ENCODE measurements at regions not wholly inside any gene's neighbourhood (a gene's known extent, or its start where the extent isn't known, plus 50 kb on each side); places are given as distances from the start of the nearest gene placed in this dataset.

- peaks cover 35 to 98% (median 79%) of the 10 kb centered on the region in 3 donors for H3K27me3 ChIP-seq
- WGBS, 5 donors: 4 to 18% (median 6%) methylated on average over 9 to 50 of the region's 50 CpGs
- peak in 1 of 2 donors; percentile 23 for DNase-seq
- peaks cover 0 to 13% (median 0%) of the 10 kb centered on the region in 4 donors for H3K9me3 ChIP-seq
- H3K27ac ChIP-seq: no peak overlapping the region
- peaks cover 16 to 39% (median 30%) of the 10 kb centered on the region in 4 donors for H3K4me1 ChIP-seq
- intact Hi-C loops (cut with DNase I; ENCODE audit: low total_unique reads): no loop called here
- TF ChIP-seq EP300 (IDR thresholded peaks at IDR 0.05): no peak
- TF ChIP-seq, protein P1, sequence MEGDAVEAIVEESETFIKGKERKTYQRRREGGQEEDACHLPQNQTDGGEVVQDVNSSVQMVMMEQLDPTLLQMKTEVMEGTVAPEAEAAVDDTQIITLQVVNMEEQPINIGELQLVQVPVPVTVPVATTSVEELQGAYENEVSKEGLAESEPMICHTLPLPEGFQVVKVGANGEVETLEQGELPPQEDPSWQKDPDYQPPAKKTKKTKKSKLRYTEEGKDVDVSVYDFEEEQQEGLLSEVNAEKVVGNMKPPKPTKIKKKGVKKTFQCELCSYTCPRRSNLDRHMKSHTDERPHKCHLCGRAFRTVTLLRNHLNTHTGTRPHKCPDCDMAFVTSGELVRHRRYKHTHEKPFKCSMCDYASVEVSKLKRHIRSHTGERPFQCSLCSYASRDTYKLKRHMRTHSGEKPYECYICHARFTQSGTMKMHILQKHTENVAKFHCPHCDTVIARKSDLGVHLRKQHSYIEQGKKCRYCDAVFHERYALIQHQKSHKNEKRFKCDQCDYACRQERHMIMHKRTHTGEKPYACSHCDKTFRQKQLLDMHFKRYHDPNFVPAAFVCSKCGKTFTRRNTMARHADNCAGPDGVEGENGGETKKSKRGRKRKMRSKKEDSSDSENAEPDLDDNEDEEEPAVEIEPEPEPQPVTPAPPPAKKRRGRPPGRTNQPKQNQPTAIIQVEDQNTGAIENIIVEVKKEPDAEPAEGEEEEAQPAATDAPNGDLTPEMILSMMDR (IDR thresholded peaks at IDR 0.05): no peak
- TF ChIP-seq POLR2AphosphoS5 (IDR thresholded peaks at IDR 0.05): no peak
- TF ChIP-seq POLR2A (IDR thresholded peaks at IDR 0.05): no peak
- H3K4me3 ChIP-seq: peak overlapping the region in 2 of 4 donors; percentile 4 to 31
- no peaks in the 10 kb centered on the region for H3K36me3 ChIP-seq
Measured at GRCh38 chr5:73298251-73298771, 125.3 kb downstream of the TMEM174 start.

GRCh38 chr5:73297430-73297829 is 124.4 kb downstream of the TMEM174 start:
- peaks cover 12 to 34% (median 25%) of the 10 kb centered on the region in 4 donors for H3K4me1 ChIP-seq
- no peak overlapping the region for H3K27ac ChIP-seq
- intact Hi-C loops (cut with DNase I; ENCODE audit: low total_unique reads): no loop called here
- TF ChIP-seq POLR2A (IDR thresholded peaks at IDR 0.05) (no peak), POLR2AphosphoS5 (IDR thresholded peaks at IDR 0.05) (no peak), EP300 (IDR thresholded peaks at IDR 0.05) (no peak)
- TF ChIP-seq, protein P1 (IDR thresholded peaks at IDR 0.05): no peak
- H3K27me3 ChIP-seq: peaks cover 31 to 98% (median 75%) of the 10 kb centered on the region in 3 donors
- H3K4me3 ChIP-seq: no peak overlapping the region
- no peaks in the 10 kb centered on the region for H3K36me3 ChIP-seq
- no peak for DNase-seq
- 28 to 34% (median 32%) methylated on average over 5 of the region's 5 CpGs for WGBS, 5 donors
- H3K9me3 ChIP-seq: peaks cover 0 to 8% (median 0%) of the 10 kb centered on the region in 4 donors

GRCh38 chr5:73296772-73297171 is 123.8 kb downstream of the TMEM174 start:
- H3K9me3 ChIP-seq: peaks cover 0 to 8% (median 0%) of the 10 kb centered on the region in 4 donors
- no peak for DNase-seq
- intact Hi-C loops (cut with DNase I; ENCODE audit: low total_unique reads): no loop called here
- H3K27me3 ChIP-seq: peaks cover 28 to 98% (median 70%) of the 10 kb centered on the region in 3 donors
- TF ChIP-seq EP300 (IDR thresholded peaks at IDR 0.05) (no peak), POLR2A (IDR thresholded peaks at IDR 0.05) (no peak), POLR2AphosphoS5 (IDR thresholded peaks at IDR 0.05) (no peak)
- TF ChIP-seq, protein P1 (IDR thresholded peaks at IDR 0.05): no peak
- WGBS, 5 donors: 12 to 18% (median 14%) methylated on average over 4 of the region's 4 CpGs
- H3K36me3 ChIP-seq: no peaks in the 10 kb centered on the region
- peaks cover 12 to 34% (median 25%) of the 10 kb centered on the region in 4 donors for H3K4me1 ChIP-seq
- H3K27ac ChIP-seq: no peak overlapping the region
- H3K4me3 ChIP-seq: no peak overlapping the region

GRCh38 chr5:73295921-73296320 is 122.9 kb downstream of the TMEM174 start:
- Histone ChIP-seq H3K9me3 (peaks cover 0 to 5% (median 0%) of the 10 kb centered on the region in 4 donors), H3K4me1 (peaks cover 9 to 31% (median 24%) of the 10 kb centered on the region in 4 donors), H3K4me3 (no peak overlapping the region), H3K27ac (no peak overlapping the region), H3K36me3 (no peaks in the 10 kb centered on the region), H3K27me3 (peaks cover 24 to 98% (median 70%) of the 10 kb centered on the region in 3 donors)
- TF ChIP-seq POLR2A (IDR thresholded peaks at IDR 0.05) (no peak), EP300 (IDR thresholded peaks at IDR 0.05) (no peak), POLR2AphosphoS5 (IDR thresholded peaks at IDR 0.05) (no peak)
- TF ChIP-seq, protein P1 (IDR thresholded peaks at IDR 0.05): no peak
- peak in 1 of 2 donors; percentile 31 for DNase-seq
- intact Hi-C loops (cut with DNase I; ENCODE audit: low total_unique reads): no loop called here
- 24 to 36% (median 33%) methylated on average over 4 of the region's 4 CpGs for WGBS, 5 donors

Measured in stomach (tissue), 8 donors.